CD4-positive, alpha-beta T cell treated with Interleukin-10 for 1 hour (primary cell): ENCODE measurements at regions not wholly inside any gene's neighbourhood (a gene's known extent, or its start where the extent isn't known, plus 50 kb on each side); places are given as distances from the start of the nearest gene placed in this dataset.
"Not testable (repeated sequence)": the region's sequence is repeated elsewhere in the genome, so short reads cannot be mapped to it uniquely, and the experiment has no call there.

ENCODE experiments used
- DNase-seq: peaks from one replicate; pipeline ENCODE4 v3.0.0-alpha.2; 2020

- no peak for DNase-seq
Observed at GRCh38 chr9:113665756-113666155, 202.2 kb downstream of the RGS3 start.

GRCh38 chr9:113668061-113668460 lies 204.5 kb downstream of the RGS3 start:
- DNase-seq: no peak

- no peak for DNase-seq
Observed at GRCh38 chr9:113669522-113670115, 206.1 kb downstream of the RGS3 start.

DNA sequence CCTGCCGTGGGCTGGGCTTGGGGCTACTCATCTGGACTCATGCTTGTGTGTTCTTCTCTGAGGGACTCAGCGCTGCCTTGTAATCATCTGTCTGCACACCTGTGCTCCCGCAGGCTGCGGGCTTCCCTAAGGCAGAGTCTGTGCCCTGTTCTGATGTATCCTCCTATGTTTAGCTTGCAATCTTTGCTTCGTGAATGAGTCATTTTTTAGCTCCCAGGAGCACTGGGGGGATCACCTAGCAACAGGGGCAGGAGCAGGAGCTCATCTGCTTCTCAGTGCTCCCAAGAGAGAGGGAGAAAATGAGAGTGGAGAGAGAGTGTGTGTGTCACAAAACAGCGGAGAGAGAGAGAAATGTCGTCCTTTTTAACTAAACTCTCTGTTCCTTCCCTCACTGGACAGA lies 202.4 kb upstream of the ZNF618 start:
- no peak for DNase-seq

DNA sequence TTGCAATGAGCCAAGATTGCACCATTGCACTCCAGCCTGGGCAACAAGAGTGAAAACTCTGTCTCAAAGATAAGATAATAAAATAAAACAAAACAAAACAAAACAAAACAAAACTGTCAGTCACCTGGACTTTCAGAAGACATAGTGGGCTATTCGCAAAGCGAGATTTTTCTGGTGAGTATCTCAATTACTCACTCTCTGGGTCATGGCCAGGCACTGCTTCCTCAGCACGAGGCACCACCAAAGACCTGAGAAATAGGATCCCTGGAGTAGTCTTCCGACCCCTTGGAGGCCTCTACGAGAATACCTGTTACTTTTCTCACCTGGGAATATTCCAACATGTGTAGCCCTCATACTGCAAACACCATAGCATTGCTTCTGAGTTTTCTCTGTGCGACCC lies 201.7 kb upstream of the ZNF618 start:
- DNase-seq: no peak

DNA sequence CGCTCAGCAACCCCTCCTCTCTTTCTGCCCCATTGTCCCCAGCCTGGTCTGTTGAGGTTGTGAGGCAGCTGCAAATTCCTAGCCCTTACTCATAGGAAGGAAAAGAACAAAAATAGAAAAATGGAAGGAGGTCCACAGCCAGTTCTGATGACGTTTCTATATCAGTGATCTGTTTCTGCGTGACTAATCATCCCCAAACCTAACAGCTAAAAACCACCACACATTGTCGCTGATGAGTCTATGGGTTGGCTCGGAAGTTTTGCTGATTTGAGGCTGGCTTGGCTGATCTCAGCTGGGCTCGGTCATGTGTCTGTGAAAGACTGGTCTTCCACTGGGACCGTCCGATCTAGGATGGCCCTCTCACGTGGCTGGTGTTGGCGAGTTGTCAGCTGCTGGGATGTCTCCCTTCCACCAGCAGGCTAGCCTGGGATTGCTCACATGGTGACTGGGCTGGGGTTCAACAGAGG lies 200.6 kb upstream of the ZNF618 start:
- DNase-seq: no peak

- DNase-seq: no peak
Observed at GRCh38 chr9:113677057-113677456, 199.1 kb upstream of the ZNF618 start.

DNA sequence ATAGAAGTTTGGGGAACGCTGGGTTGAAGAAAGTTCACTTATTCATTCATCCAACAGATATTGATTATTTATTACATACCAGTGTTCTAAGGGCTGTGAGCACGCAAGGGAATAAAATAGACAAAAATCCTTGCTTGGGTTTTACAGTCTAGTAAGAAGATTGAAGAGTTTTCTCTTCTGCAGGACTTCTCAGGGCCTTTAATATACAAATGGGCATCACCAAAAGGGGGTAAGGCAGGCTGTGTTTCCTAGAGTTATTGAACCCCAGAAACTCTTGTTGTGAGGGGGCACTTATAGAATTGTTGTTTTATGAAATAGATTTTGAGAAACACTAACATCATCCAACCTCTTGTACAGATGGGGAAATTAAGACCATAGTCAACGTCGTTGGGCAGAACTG lies 198.5 kb upstream of the ZNF618 start:
- no peak for DNase-seq

GRCh38 chr9:113678119-113678858 lies 197.8 kb upstream of the ZNF618 start:
- DNase-seq: no peak

DNA sequence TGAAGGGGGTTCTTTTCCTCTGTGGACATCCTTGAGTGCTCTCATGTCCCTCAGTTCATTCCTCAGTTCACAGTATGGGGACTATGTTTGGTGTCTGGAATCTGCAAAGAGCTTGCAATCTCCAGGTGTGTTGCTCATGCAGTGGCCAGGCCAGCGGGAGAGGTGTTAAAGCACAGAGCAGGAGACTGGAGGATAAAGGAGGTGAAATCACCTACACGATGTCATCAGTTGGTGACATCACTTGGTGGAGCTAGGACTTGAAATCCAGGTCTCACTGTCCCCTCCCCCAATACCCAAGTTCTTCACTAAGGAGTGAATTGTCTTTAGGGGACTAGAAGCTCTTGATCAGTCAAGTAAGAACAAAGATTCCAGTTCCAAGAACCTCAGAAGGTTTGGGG lies 197.3 kb upstream of the ZNF618 start:
- DNase-seq: no peak

DNA sequence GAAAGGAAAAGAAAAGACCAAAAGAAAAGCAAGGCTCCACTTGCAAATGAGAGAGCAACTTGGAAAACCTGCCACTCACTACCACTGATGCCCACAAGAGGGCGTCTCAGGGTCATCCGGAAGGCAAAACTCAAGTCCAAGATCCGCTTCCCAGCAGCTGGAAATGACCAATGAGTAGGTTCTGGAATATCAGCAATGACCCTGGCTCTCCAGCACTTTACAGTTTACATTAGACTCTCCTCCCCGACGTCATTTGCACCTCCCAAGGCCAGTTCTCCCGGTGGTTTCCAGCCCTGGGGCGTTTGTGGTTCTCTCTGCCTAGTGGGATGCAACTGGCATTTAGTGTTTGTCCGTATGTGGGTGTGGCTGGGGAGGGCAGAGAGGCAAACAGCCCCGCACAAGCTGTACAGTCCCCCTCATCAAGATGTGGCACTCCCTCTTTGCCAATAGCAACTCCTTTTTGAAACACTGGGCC lies 193.8 kb upstream of the ZNF618 start:
- peak; percentile 36 for DNase-seq

DNA sequence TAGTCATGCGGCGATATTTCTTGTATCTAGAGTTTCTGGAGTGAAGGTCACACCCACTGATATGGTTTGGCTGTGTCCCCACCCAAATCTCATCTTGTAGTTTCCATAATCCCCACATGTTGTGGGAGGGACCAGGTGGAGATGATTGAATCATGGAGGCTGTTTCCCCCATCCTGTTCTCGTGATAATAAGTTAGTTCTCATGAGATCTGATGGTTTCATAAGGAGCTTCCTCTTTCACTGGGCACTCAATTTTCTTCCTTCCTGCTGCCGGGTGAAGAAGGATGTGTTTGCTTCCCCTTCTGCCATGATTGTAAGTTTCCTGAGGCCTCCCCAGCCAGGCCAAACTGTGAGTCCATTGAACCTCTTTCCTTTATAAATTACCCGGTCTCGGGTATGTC lies 190.5 kb upstream of the ZNF618 start:
- DNase-seq: not testable (repeated sequence)

- no peak for DNase-seq
Observed at GRCh38 chr9:113687107-113687679, 188.9 kb upstream of the ZNF618 start.

- DNase-seq: no peak
Observed at GRCh38 chr9:113687680-113688371, 188.3 kb upstream of the ZNF618 start.

DNA sequence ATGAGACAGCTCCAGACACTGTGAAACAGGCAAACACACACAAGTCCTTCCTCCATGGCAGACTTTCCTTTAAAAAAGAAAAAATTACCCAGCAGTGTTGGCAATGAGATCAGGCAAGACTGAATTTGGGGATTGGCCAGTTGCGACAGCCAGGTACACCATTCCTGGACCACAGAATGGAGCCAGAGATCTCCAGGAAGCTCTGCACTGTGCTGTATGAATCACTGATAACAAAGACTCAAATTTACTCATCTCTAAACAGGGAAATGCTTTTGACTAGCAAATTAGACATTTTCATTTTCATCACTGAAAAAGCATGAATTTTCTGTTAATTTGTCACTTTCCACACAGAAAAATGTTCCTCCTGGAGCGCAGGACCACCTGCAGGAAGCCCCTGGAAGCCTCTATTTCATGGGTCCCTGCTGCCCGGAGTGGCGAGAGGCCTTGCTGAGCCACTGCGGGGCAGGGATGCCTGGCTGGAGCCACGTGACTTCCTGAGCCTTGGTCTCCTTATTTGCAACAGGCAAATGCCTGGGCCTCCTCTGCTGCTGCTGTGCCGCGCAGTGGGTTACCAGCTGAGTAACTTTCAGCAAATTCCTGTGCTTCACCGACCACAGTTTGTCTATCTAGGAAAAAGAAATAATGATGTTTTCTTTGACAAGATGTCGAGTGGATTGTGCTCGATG lies 185.9 kb upstream of the ZNF618 start:
- DNase-seq: no peak

DNA sequence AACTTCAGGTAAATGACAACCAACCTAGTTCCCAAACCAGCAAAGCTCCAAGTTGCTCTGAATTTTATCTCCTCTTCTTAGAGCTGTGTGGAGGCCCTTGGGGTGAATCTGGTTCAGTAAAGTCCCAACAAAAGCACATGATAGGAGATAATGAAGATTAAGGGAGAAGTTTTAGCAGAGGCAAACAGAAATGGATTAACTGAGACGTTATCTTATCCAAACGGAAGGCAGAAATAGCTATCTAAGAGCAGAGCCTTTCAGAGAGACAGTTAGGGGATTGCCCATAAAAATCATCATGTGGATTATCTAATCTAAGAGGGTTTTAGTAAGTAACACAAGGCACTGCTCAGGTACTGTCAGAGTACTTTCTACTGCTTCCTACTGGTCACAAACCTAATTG lies 183.9 kb upstream of the ZNF618 start:
- no peak for DNase-seq

GRCh38 chr9:113694912-113695311 lies 181.2 kb upstream of the ZNF618 start:
- no peak for DNase-seq

DNA sequence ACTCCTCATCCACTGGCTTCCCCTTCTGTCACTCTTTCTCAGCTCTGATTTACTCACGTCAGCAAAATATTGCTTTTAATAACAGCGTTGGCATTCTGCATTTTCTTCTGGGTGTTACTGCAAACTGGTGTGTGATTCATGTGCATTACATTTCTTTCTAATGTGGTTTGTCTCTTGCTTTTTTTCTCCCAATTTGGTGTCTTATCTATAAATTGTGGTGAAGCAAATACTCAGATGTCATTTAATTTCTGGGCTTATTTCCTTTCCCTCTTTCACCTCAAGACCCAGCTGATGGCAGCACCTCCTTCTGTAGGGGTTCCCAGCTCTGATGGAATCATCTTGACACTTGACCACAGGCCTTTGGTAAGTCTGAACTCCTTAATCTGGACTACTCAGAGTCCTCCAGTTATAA lies 180.7 kb upstream of the ZNF618 start:
- DNase-seq: peak; percentile 16

- no peak for DNase-seq
Observed at GRCh38 chr9:113695901-113696300, 180.2 kb upstream of the ZNF618 start.

DNA sequence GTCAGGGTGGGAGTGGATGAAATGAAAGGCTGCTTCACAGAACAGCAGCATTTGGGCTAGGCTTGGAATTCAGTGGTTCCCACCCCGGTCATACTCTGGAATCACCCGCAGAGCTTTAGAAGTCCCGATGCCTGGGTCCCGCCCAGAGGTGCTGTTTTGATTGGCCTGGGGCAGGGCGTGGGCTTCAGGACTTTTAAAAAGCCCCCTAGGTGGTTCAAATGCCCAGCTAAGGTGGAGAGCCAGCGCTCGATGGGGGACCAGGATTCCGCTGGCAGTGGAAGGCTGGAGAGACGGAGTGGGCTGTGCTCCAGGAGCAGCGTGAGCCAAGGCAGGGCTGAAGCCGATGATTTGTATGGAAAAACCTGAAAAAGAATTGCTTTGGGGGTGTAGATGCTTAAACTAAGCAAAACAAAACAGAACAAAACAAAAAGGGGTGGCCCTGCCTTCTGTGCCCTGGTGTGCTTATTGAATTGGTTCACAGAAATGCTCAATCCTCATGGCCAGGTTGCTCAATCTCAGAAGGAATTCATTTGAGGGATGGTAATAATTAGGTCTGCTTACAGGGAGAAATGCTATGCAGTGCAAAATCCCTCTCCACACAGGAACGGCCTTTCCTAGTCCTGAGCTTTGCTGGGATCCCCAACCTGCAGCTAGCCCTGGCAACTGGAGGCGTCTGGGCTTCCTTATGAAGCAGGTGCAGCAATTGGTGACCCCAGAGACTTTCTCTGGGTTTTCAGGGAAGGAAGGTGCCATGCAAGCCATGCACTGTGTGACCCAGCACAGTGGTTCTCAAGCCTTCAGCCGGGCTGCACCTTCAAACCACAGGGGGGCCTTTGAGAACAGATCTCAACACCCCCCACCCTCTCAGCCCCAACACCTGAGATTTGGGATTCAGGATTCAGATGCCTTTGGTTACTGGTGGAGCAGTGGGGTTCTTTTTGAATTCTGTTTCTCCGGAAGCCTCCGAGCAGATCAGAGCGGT lies 174.0 kb upstream of the ZNF618 start:
- no peak for DNase-seq

GRCh38 chr9:113705306-113705927 lies 170.7 kb upstream of the ZNF618 start:
- DNase-seq: no peak
